H1 (cell line): ENCODE measurements at regions not wholly inside any gene's neighbourhood (a gene's known extent, or its start where the extent isn't known, plus 50 kb on each side); places are given as distances from the start of the nearest gene placed in this dataset.
A peak's percentile ranks its signal among the peaks of the same experiment; 100 is the strongest.

Experiments
- CTCF ChIA-PET: fragments of 300-600 bp; sonication (Branson Sonifier 250); formaldehyde crosslinking; loops from one replicate; lab custom pipeline; 2021; ENCODE audit not compliant: partially characterized antibody; lab: Charles Lee
- POLR2A ChIA-PET: fragments of 300-600 bp; sonication (Branson Sonifier 250); formaldehyde crosslinking; loops from one replicate; lab custom pipeline; 2021; ENCODE audit warnings: inconsistent platforms; ENCODE audit not compliant: partially characterized antibody; lab: Charles Lee
- DNase-seq, 2 experiments: peaks; one replicate each; pipeline versions ENCODE4 v3.0.0 to v3.0.0-alpha.2; 2010 to 2022; ENCODE audit warnings: low spot score in 2 of 2, low read depth in 1 of 2, mixed read lengths in 1 of 2
- FAIRE-seq: peaks from 2 replicates; lab custom pipeline; 2011; peaks lifted over from hg19 to GRCh38; lab: Jason Lieb, UNC
- H2AFZ ChIP-seq: 2 replicates; pipeline ENCODE4 v1.8.1; 2012; ENCODE audit warnings: low read length, inconsistent platforms
- H2AK5ac ChIP-seq: 2 replicates; pipeline ENCODE4 v1.6.1; 2013; ENCODE audit warnings: low read depth, low read length
- H2BK120ac ChIP-seq: replicated peaks from 2 replicates; pipeline ENCODE3; 2013; ENCODE audit warnings: low read depth, low read length, inconsistent platforms
- H2BK12ac ChIP-seq: 2 replicates; pipeline ENCODE4 v1.6.1; 2013; ENCODE audit warnings: low read depth, low read length
- H2BK15ac ChIP-seq: 2 replicates; pipeline ENCODE4 v1.6.1; 2013; ENCODE audit warnings: low read length
- H2BK20ac ChIP-seq: 2 replicates; pipeline ENCODE4 v1.6.1; 2013; ENCODE audit warnings: low read length
- H2BK5ac ChIP-seq: 2 replicates; pipeline ENCODE4 v1.6.1; 2013; ENCODE audit warnings: low read depth, low read length
- H3K14ac ChIP-seq: 2 replicates; pipeline ENCODE4 v1.6.1; 2013; ENCODE audit warnings: inconsistent platforms; ENCODE audit not compliant: insufficient read length
- H3K18ac ChIP-seq: 2 replicates; pipeline ENCODE4 v1.6.1; 2013; ENCODE audit warnings: low read length; ENCODE audit errors: extremely low read depth
- H3K23ac ChIP-seq: 2 replicates; pipeline ENCODE4 v1.6.1; 2013; ENCODE audit warnings: inconsistent platforms; ENCODE audit not compliant: insufficient read length
- H3K23me2 ChIP-seq: 2 replicates; pipeline ENCODE4 v1.6.1; 2013; ENCODE audit warnings: low read depth, low read length
- H3K27ac ChIP-seq: 2 replicates; pipeline ENCODE4 v1.6.1; 2011; ENCODE audit warnings: low read depth, low read length, inconsistent platforms
- H3K27me3 ChIP-seq, 4 experiments: replicated peaks in 1 of 4; 1 replicate in 1 of 4; 2 replicates in 3 of 4; pipeline versions ENCODE4 v1.6.1 to v1.8.1; 2011 to 2013; ENCODE audit warnings: low read length in 3 of 4, mild to moderate bottlenecking in 3 of 4, inconsistent platforms in 2 of 4, mixed read lengths in 2 of 4, moderate library complexity in 1 of 4; ENCODE audit not compliant: control insufficient read depth in 3 of 4, insufficient read depth in 3 of 4; ENCODE audit errors: extremely low read depth in 1 of 4
- H3K36me3 ChIP-seq, 4 experiments: 2 replicates each; pipeline versions ENCODE4 v1.6.1 to v1.8.1; 2011 to 2013; ENCODE audit warnings: mild to moderate bottlenecking in 4 of 4, low read length in 3 of 4, moderate library complexity in 2 of 4, control low read depth in 1 of 4, inconsistent platforms in 1 of 4; ENCODE audit not compliant: insufficient read depth in 4 of 4, control insufficient read depth in 2 of 4
- H3K4ac ChIP-seq: replicated peaks from 2 replicates; pipeline ENCODE3; 2013; ENCODE audit warnings: low read length, low read depth, mixed read lengths, inconsistent platforms; ENCODE audit not compliant: insufficient read length
- H3K4me1 ChIP-seq, 4 experiments: replicated peaks in 1 of 4; 1 replicate in 1 of 4; 2 replicates in 3 of 4; pipeline versions ENCODE4 v1.6.1 to v1.8.1; 2011 to 2013; ENCODE audit warnings: low read length in 3 of 4, inconsistent platforms in 2 of 4, mixed read lengths in 1 of 4; ENCODE audit not compliant: insufficient read depth in 4 of 4, control insufficient read depth in 3 of 4
- H3K4me2 ChIP-seq, 2 experiments: 2 replicates each; pipeline versions ENCODE4 v1.6.1 to v1.8.1; 2011 to 2013; ENCODE audit warnings: low read depth in 2 of 2, low read length in 2 of 2, control low read depth in 1 of 2, inconsistent platforms in 1 of 2, mild to moderate bottlenecking in 1 of 2; ENCODE audit not compliant: insufficient read depth in 1 of 2
- H3K4me3 ChIP-seq, 4 experiments: fragments of 200-600, 300-600 bp in 1 of 4; sonication (generic), shearing (Covaris generic), sonication (Bioruptor Twin) in 1 of 4; 2 replicates each; pipeline versions ENCODE4 v1.5.1 to v1.8.1; 2011 to 2016; ENCODE audit warnings: low read length in 4 of 4, low read depth in 3 of 4, control low read depth in 2 of 4, inconsistent platforms in 2 of 4, mild to moderate bottlenecking in 2 of 4, mixed read lengths in 1 of 4, moderate library complexity in 1 of 4; ENCODE audit not compliant: insufficient read depth in 2 of 4; ENCODE audit errors: extremely low read depth in 1 of 4
- H3K56ac ChIP-seq: replicated peaks from 2 replicates; pipeline ENCODE3; 2013; ENCODE audit warnings: low read depth, mild to moderate bottlenecking, mixed read lengths, low read length, inconsistent platforms; ENCODE audit not compliant: insufficient read length
- H3K79me1 ChIP-seq: 2 replicates; pipeline ENCODE4 v1.6.1; 2013; ENCODE audit warnings: low read depth, low read length, control low read depth
- H3K79me2 ChIP-seq, 2 experiments: 2 replicates each; pipeline versions ENCODE4 v1.6.1 to v1.8.1; 2012 to 2013; ENCODE audit warnings: low read length in 2 of 2, mild to moderate bottlenecking in 2 of 2, inconsistent platforms in 1 of 2; ENCODE audit not compliant: insufficient read depth in 2 of 2, control insufficient read depth in 1 of 2
- H3K9ac ChIP-seq, 4 experiments: replicated peaks in 1 of 4; 1 replicate in 1 of 4; 2 replicates in 3 of 4; pipeline versions ENCODE4 v1.6.1 to v1.8.1; 2011 to 2013; ENCODE audit warnings: low read depth in 3 of 4, low read length in 3 of 4, control low read depth in 2 of 4, mild to moderate bottlenecking in 2 of 4, moderate library complexity in 2 of 4, inconsistent platforms in 1 of 4; ENCODE audit errors: extremely low read depth in 1 of 4
- H3K9me3 ChIP-seq, 2 experiments: 2 replicates each; pipeline versions ENCODE4 v1.6.1 to v1.8.1; 2012 to 2013; ENCODE audit warnings: mild to moderate bottlenecking in 2 of 2, moderate library complexity in 2 of 2, control low read depth in 1 of 2, inconsistent platforms in 1 of 2, low read depth in 1 of 2, low read length in 1 of 2, mixed read lengths in 1 of 2; ENCODE audit not compliant: insufficient read depth in 2 of 2
- H4K20me1 ChIP-seq, 2 experiments: replicated peaks in 1 of 2; 2 replicates each; pipeline versions ENCODE3 to v1.8.1; 2011 to 2013; ENCODE audit warnings: inconsistent platforms in 2 of 2, low read length in 2 of 2, mild to moderate bottlenecking in 1 of 2; ENCODE audit not compliant: insufficient read depth in 2 of 2, control insufficient read depth in 1 of 2
- H4K5ac ChIP-seq: 2 replicates; pipeline ENCODE4 v1.6.1; 2013; ENCODE audit warnings: low read length, low read depth, mixed read lengths, inconsistent platforms; ENCODE audit not compliant: insufficient read length
- H4K8ac ChIP-seq: 2 replicates; pipeline ENCODE4 v1.8.0; 2013; ENCODE audit warnings: mild to moderate bottlenecking, moderate library complexity, low read length, inconsistent platforms; ENCODE audit not compliant: insufficient read depth; ENCODE audit errors: extremely low read depth
- H4K91ac ChIP-seq: replicated peaks from 2 replicates; pipeline ENCODE3; 2013; ENCODE audit warnings: low read length, mixed read lengths, inconsistent platforms; ENCODE audit not compliant: insufficient read length
- RAD21 ChIP-seq, 2 experiments: IDR thresholded peaks in 1 of 2; conservative IDR thresholded peaks in 1 of 2; 2 replicates each; pipeline ENCODE4 v1.6.1; 2011; ENCODE audit warnings: low read depth in 2 of 2, low read length in 2 of 2, improper control_type of control experiment in 1 of 2, inconsistent platforms in 1 of 2, mild to moderate bottlenecking in 1 of 2, moderate library complexity in 1 of 2
- SP1 ChIP-seq: IDR thresholded peaks from 2 replicates; pipeline ENCODE4 v1.6.1; 2011; ENCODE audit warnings: low read depth, low read length
- WGBS, 2 experiments: shearing (Covaris generic) in 1 of 2; methylation state at CpG; one replicate each; pipeline versions ENCODE4 v1.1.6 to v1.1.7; 2013 to 2015; ENCODE audit warnings: low lambda C conversion rate in 2 of 2, mixed read lengths in 2 of 2, inconsistent platforms in 1 of 2, low coverage in 1 of 2, missing lambda C conversion rate in 1 of 2; ENCODE audit not compliant: insufficient replicate concordance in 2 of 2, insufficient coverage in 1 of 2, insufficient read length in 1 of 2; ENCODE audit errors: extremely low coverage in 1 of 2, missing lambda C conversion rate in 1 of 2; 5-methylcytosine and 5-hydroxymethylcytosine counted together
- TF ChIP-seq, protein P1 (sequence below), 3 experiments: IDR thresholded peaks; 1 replicate in 2 of 3; 2 replicates in 1 of 3; pipeline versions ENCODE4 v1.5.1 to v1.6.1; 2011; ENCODE audit warnings: low read length in 3 of 3, mild to moderate bottlenecking in 3 of 3, inconsistent platforms in 2 of 3, low read depth in 1 of 3, moderate library complexity in 1 of 3; ENCODE audit not compliant: insufficient read depth in 1 of 3; ENCODE audit errors: control extremely low read depth in 1 of 3

DNA sequence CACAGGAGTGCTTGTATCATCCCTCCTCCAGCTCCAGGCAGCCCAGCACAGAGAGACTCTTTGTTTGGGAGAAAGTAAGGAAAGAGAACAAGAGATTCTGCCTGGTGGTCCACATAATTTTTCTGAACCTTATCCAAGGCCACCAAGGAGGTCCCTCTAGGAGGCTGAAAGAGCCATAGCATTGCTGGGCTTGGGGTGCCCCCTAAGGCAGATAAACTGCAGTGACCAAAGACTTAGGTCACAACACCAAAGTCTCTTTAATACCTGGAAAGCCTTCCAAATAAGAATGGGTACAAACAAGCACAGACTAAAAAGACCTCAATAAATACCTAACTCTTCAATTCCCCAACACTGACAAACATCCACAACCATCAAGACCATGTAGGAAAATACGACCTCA, 310.2 kb upstream of the PPP2R3A start:
- Histone ChIP-seq H4K91ac (no peak overlapping the region), H3K9ac (no peak overlapping the region), H3K27me3 (no peaks in the 10 kb centered on the region), H3K36me3 (no peaks in the 10 kb centered on the region), H2BK15ac (no peak overlapping the region), H3K4me2 (no peak overlapping the region), H2BK5ac (no peak overlapping the region; the same call in 1 of the 2 replicates), H3K23ac (no peak overlapping the region), H3K79me1 (no peaks in the 10 kb centered on the region), H2BK120ac (no peak overlapping the region), H3K4ac (no peak overlapping the region), H3K14ac (no peak overlapping the region), H3K56ac (no peak overlapping the region), H2BK12ac (no peak overlapping the region), H3K9me3 (no peaks in the 10 kb centered on the region; a peak in 1 of 4 replicates), H3K18ac (no peak overlapping the region), H4K20me1 (no peaks in the 10 kb centered on the region), H3K27ac (no peak overlapping the region), H2AK5ac (peak overlapping the region; percentile 48; the same call in 1 of the 2 replicates), H3K4me3 (no peak overlapping the region), H3K23me2 (no peaks in the 10 kb centered on the region), H2AFZ (no peak overlapping the region)
- POLR2A ChIA-PET = no interaction called here
- CTCF ChIA-PET = no interaction called here
- DNase-seq = no peak
- FAIRE-seq = no peak
- TF ChIP-seq RAD21 (IDR thresholded peaks at IDR 0.05 in 1 of 2, conservative IDR thresholded peaks at IDR 0.05 in 1 of 2; ENCODE audit: low read depth in 2 of 2, low read length in 2 of 2) (peak; percentile 54 to 70), SP1 (no peak)
- TF ChIP-seq, protein P1, sequence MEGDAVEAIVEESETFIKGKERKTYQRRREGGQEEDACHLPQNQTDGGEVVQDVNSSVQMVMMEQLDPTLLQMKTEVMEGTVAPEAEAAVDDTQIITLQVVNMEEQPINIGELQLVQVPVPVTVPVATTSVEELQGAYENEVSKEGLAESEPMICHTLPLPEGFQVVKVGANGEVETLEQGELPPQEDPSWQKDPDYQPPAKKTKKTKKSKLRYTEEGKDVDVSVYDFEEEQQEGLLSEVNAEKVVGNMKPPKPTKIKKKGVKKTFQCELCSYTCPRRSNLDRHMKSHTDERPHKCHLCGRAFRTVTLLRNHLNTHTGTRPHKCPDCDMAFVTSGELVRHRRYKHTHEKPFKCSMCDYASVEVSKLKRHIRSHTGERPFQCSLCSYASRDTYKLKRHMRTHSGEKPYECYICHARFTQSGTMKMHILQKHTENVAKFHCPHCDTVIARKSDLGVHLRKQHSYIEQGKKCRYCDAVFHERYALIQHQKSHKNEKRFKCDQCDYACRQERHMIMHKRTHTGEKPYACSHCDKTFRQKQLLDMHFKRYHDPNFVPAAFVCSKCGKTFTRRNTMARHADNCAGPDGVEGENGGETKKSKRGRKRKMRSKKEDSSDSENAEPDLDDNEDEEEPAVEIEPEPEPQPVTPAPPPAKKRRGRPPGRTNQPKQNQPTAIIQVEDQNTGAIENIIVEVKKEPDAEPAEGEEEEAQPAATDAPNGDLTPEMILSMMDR (IDR thresholded peaks at IDR 0.05; ENCODE audit: control extremely low read depth in 1 of 3, insufficient read depth in 1 of 3, low read depth in 1 of 3, low read length in 3 of 3) = peak; percentile 7 to 30 (median 15); a peak in 2 of 4 replicates
- TF ChIP-seq, all 59 proteins: peak for 2
- Histone ChIP-seq H4K5ac (no peak overlapping the region), H3K4me1 (no peaks in the 10 kb centered on the region), H2BK20ac (no peak overlapping the region), H3K79me2 (no peaks in the 10 kb centered on the region), H4K8ac (no peak overlapping the region)
- WGBS, 2 experiments = 95% methylated on average over 1 of the region's 1 CpG; no CpG with 5 or more reads in 1 of the 2 experiments
